Glutamatergic neuron (in vitro differentiated cells): ENCODE measurements at regions not wholly inside any gene's neighbourhood (a gene's known extent, or its start where the extent isn't known, plus 50 kb on each side); places are given as distances from the start of the nearest gene placed in this dataset.

ENCODE experiments used
- DNase-seq: peaks from one replicate; pipeline ENCODE4 v3.0.0; 2022
- H3K27ac Mint-ChIP-seq: one replicate; pipeline ENCODE4 v1.8.0; 2020; ENCODE audit warnings: mild to moderate bottlenecking, mixed read lengths, inconsistent platforms; ENCODE audit not compliant: unreplicated experiment
- H3K27me3 Mint-ChIP-seq: one replicate; pipeline ENCODE4 v1.8.0; 2020; ENCODE audit warnings: mild to moderate bottlenecking, moderate library complexity, mixed read lengths, inconsistent platforms; ENCODE audit not compliant: unreplicated experiment
- H3K36me3 Mint-ChIP-seq: one replicate; pipeline ENCODE4 v1.8.0; 2020; ENCODE audit warnings: mild to moderate bottlenecking, mixed read lengths, inconsistent platforms; ENCODE audit not compliant: unreplicated experiment
- H3K4me1 Mint-ChIP-seq: one replicate; pipeline ENCODE4 v1.8.0; 2020; ENCODE audit warnings: mild to moderate bottlenecking, low read depth, mixed read lengths, inconsistent platforms; ENCODE audit not compliant: unreplicated experiment
- H3K4me3 Mint-ChIP-seq: one replicate; pipeline ENCODE4 v1.8.0; 2020; ENCODE audit warnings: mild to moderate bottlenecking, mixed read lengths, inconsistent platforms; ENCODE audit not compliant: unreplicated experiment
- H3K9me3 Mint-ChIP-seq: one replicate; pipeline ENCODE4 v1.8.0; 2020; ENCODE audit warnings: mild to moderate bottlenecking, moderate library complexity, mixed read lengths, inconsistent platforms; ENCODE audit not compliant: unreplicated experiment
- TF ChIP-seq, protein P1 (sequence below): fragments of 200-600 bp; sonication (generic); IDR thresholded peaks from one replicate; pipeline ENCODE4 v1.5.0; 2021; ENCODE audit not compliant: partially characterized antibody, unreplicated experiment

DNA sequence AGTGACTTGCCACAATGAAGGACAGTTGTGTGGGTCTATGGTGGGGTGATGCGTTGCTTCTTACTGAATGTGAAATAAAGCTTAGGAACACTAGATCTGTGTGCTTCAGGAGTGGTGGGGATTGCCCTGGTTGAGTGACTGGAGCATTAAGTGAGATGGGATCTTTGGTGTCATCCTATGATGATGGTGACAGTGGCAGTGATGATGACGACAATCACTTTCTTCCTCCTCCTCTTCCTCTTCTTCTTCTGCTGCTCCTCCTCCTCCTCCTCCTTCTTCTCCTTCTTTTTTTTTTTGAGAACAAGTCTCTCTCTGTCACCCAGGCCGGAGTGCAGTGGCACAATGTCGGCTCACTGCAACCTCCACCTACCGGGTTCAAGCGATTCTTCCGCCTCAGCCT lies 396.8 kb downstream of the SEC14L1 start:
- no peak for DNase-seq
- Mint-ChIP-seq H3K9me3 (peaks cover 5% of the 10 kb centered on the region), H3K27me3 (peaks cover 5% of the 10 kb centered on the region), H3K27ac (no peak overlapping the region), H3K36me3 (peaks cover 5% of the 10 kb centered on the region), H3K4me1 (peaks cover 11% of the 10 kb centered on the region), H3K4me3 (no peak overlapping the region)
- TF ChIP-seq, protein P1, sequence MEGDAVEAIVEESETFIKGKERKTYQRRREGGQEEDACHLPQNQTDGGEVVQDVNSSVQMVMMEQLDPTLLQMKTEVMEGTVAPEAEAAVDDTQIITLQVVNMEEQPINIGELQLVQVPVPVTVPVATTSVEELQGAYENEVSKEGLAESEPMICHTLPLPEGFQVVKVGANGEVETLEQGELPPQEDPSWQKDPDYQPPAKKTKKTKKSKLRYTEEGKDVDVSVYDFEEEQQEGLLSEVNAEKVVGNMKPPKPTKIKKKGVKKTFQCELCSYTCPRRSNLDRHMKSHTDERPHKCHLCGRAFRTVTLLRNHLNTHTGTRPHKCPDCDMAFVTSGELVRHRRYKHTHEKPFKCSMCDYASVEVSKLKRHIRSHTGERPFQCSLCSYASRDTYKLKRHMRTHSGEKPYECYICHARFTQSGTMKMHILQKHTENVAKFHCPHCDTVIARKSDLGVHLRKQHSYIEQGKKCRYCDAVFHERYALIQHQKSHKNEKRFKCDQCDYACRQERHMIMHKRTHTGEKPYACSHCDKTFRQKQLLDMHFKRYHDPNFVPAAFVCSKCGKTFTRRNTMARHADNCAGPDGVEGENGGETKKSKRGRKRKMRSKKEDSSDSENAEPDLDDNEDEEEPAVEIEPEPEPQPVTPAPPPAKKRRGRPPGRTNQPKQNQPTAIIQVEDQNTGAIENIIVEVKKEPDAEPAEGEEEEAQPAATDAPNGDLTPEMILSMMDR = no peak

DNA sequence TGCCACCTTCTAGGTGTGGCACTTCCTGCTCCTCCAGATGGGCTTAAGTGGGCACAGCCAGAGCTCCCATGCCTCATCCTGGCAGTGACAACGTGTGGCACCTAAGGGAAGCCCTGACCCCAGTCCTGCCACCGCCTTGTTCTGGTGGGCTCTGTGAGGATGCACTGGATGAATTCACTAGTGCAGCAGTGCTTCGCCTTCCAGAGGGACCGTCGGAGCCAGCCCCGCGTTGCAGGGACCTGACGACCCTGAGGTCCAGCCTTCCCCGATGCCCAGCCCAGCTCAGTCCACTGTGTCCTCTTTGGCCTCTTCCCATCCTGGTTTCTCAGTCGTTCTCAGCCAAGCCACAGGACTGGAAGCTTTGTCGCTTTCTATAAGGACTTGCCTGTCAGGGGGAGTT lies 399.8 kb downstream of the SEC14L1 start:
- H3K27me3 Mint-ChIP-seq = peaks cover 5% of the 10 kb centered on the region

DNA sequence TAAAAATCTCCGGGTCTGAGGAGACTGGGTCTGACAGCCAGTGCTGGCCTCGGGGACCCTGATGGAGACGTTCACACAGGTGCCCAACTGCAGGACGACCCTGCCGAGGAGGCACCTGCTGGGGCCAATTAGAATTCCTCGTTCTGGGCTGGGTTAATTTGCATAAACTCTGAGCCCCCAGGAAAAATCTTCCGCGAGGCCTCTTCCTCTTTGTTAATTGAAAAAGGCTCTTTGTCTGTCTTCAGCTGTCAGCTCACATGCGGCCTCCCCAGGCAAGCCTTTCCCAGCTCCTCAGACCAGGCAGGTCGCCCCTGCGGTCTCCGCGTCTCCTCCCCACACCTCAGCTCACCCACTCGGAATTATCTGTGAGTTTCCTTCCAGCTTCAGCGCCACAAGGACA lies 400.2 kb downstream of the SEC14L1 start:
- peak overlapping the region; percentile 64 for H3K27ac Mint-ChIP-seq
- H3K36me3 Mint-ChIP-seq = no peaks in the 10 kb centered on the region
- TF ChIP-seq, protein P1 = no peak
- H3K4me3 Mint-ChIP-seq = peak overlapping the region; percentile 41
- peaks cover 5% of the 10 kb centered on the region for H3K9me3 Mint-ChIP-seq
- DNase-seq = no peak
- H3K27me3 Mint-ChIP-seq = peaks cover 5% of the 10 kb centered on the region
- peaks cover 29% of the 10 kb centered on the region for H3K4me1 Mint-ChIP-seq

More for the DNA sequence above, 399.8 kb downstream of the SEC14L1 start:
- Mint-ChIP-seq H3K36me3 (no peaks in the 10 kb centered on the region), H3K27ac (no peak overlapping the region), H3K4me3 (no peak overlapping the region), H3K4me1 (peaks cover 29% of the 10 kb centered on the region), H3K9me3 (peaks cover 5% of the 10 kb centered on the region)
- DNase-seq = no peak
- TF ChIP-seq, protein P1 = no peak

DNA sequence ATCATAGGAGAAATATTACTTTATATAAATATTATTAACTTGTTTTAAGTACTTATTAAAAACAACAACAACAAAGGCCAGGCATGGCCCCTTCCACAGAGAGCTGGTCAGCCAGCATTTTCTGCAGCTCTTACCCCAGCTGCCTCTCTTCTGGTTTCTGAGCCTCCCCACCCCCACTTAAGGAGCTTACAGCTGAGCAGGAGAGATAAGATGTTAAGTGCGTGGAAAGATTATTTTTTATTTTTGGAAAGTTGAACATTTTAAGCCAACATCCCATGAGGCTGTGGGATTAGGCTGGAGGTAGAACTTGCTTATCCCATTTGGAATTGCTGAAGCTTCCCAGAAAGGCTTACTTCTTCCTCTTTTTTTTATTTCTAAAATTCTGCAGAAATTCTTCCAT lies 401.2 kb downstream of the SEC14L1 start:
- Mint-ChIP-seq H3K4me1 (peaks cover 31% of the 10 kb centered on the region), H3K4me3 (peak overlapping the region; percentile 34), H3K9me3 (peaks cover 5% of the 10 kb centered on the region), H3K27ac (peak overlapping the region; percentile 59), H3K27me3 (peaks cover 5% of the 10 kb centered on the region), H3K36me3 (no peaks in the 10 kb centered on the region)
- TF ChIP-seq, protein P1 = no peak
- no peak for DNase-seq

DNA sequence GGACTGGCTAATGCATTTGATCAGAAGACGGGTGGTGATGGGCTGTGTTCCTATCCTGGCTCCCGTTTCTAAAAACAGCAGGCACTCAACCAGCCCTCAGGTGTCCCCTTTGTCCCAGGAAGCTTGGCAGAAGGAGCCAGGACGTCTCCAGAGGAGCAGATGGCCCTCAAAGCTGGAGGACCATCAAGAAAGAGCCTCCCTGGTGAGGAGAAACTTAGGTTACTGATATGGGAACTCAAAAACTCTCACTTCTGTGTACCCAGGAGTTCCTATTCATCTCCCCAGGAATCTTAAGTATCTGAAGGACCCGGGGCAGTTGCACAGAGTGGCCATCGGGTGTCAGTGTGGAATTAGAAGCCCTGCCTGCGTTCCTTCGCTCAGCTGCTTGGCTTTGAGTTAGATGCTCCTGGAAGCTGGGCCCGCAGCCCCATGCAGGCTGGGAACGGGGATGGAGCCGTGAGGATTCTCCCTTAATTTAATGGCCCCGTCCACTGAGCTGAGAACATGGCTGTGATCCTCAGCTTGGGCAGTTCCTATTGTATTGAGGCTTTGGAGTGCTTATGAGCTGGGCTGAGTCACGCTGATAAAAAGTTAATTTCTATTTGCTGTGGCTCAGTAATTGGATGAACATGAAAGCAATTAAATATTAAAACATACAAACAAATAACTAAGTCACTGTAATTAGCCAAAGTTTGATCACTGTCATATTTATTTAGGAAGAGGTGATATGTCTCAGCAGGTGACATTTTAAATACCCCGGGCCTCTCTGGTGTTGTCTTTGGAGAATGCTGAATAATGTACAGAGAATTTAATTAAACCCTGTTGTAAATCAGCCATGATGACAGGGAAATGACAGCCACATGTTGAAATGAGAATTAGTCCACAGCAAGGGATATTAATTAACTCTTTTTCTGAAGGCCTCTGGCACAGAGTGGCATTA lies 402.1 kb downstream of the SEC14L1 start:
- peak; percentile 80 for DNase-seq
- TF ChIP-seq, protein P1 = peak; percentile 73
- Mint-ChIP-seq H3K9me3 (peaks cover 3% of the 10 kb centered on the region), H3K4me1 (peaks cover 33% of the 10 kb centered on the region), H3K27ac (peak overlapping the region; percentile 59), H3K36me3 (no peaks in the 10 kb centered on the region), H3K4me3 (peak overlapping the region; percentile 34), H3K27me3 (peaks cover 2% of the 10 kb centered on the region)
